Transverse colon (tissue), 4 donors: ENCODE measurements at regions not wholly inside any gene's neighbourhood (a gene's known extent, or its start where the extent isn't known, plus 50 kb on each side); places are given as distances from the start of the nearest gene placed in this dataset.

Experiments
- EP300 ChIP-seq: sonication (generic); formaldehyde crosslinking; IDR thresholded peaks from one replicate; pipeline ENCODE4 v1.6.1; 2017; ENCODE audit warnings: antibody characterized with exemption, low read depth
- POLR2A ChIP-seq: fragments of 450-650 bp; IDR thresholded peaks from one replicate; pipeline ENCODE4 v1.6.1; 2016; ENCODE audit warnings: antibody characterized with exemption, mild to moderate bottlenecking, moderate library complexity
- POLR2AphosphoS5 ChIP-seq, 3 donors: sonication (generic); formaldehyde crosslinking; IDR thresholded peaks; one replicate each; pipeline ENCODE4 v1.6.1; 2016; ENCODE audit warnings: antibody characterized with exemption in 3 of 3
- TF ChIP-seq, protein P1 (sequence below), 5 experiments: fragments of 200-600 bp in 3 of 5; fragments of 450-650 bp in 2 of 5; sonication (generic) in 3 of 5; IDR thresholded peaks; 1 replicate in 2 of 5; 2 replicates in 3 of 5; pipeline ENCODE4 v1.5.1; 2016 to 2017; ENCODE audit warnings: antibody characterized with exemption in 5 of 5, inconsistent platforms in 3 of 5, mild to moderate bottlenecking in 2 of 5, moderate library complexity in 1 of 5

DNA sequence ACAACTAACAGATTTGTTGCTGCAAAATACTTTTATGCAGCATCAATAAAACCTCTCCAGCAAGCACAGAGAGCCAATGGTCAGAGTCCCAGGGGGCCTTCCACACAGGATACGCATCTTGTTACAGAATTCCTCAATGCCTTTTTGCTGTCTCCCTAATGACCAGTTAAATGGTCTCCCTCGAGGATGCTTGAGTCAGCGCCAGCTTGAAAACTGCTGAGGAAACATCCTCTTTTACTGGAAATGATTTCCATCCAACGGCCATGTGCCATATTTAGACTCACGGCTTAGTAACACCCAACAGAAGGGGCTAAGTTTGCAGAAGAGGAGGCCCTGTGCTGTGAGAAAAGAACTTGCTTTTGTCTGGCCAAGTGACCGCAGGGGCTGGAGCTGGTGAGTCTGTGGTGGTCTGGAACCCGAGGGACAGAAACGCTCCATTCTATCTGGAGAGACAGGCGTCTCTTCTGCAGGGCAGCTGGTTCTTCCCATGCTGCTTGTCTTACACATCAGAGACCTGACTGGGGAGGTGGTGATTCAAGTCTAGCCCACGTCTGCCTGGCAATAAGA is 496.4 kb downstream of the SETD4 start:
- no peak for TF ChIP-seq POLR2A
- TF ChIP-seq, protein P1, sequence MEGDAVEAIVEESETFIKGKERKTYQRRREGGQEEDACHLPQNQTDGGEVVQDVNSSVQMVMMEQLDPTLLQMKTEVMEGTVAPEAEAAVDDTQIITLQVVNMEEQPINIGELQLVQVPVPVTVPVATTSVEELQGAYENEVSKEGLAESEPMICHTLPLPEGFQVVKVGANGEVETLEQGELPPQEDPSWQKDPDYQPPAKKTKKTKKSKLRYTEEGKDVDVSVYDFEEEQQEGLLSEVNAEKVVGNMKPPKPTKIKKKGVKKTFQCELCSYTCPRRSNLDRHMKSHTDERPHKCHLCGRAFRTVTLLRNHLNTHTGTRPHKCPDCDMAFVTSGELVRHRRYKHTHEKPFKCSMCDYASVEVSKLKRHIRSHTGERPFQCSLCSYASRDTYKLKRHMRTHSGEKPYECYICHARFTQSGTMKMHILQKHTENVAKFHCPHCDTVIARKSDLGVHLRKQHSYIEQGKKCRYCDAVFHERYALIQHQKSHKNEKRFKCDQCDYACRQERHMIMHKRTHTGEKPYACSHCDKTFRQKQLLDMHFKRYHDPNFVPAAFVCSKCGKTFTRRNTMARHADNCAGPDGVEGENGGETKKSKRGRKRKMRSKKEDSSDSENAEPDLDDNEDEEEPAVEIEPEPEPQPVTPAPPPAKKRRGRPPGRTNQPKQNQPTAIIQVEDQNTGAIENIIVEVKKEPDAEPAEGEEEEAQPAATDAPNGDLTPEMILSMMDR (IDR thresholded peaks at IDR 0.05) = no peak
- no peak for TF ChIP-seq EP300
- peak in 1 of 3 donors; percentile 15 for TF ChIP-seq POLR2AphosphoS5 (IDR thresholded peaks at IDR 0.05)
